ENCODE measurements at regions not wholly inside any gene's neighbourhood (a gene's known extent, or its start where the extent isn't known, plus 50 kb on each side); places are given as distances from the start of the nearest gene placed in this dataset.

GRCh38 chr4:22019676-22020075 lies 71.1 kb upstream of the KCNIP4 start:
- no peak for DNase-seq

DNA sequence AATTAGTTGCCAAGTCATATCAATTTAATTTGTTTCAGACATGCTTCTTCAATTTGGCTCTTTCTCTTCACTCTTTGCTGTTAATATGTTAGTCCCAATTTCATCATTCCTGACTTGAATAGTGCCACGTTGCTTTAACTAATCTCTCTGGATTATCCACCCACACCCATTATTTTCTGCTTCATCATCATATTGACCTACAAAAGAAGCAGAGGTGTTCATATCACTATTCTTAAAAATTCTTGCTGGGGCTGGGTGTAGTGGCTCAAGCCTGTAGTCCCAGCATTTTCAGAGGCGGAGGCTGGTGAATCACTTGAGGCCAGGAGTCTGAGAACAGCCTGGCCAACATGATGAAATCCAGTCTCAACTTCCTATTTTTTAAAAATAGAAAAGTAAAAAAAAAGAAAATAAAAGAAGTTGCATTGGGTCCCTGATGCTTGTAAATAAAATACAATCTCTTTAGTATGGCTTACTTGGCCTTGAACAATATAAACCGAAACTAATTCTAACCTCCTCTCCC lies 65.7 kb upstream of the KCNIP4 start:
- DNase-seq: peak; percentile 2 to 46 (median 38)

GRCh38 chr4:22003878-22004277 lies 55.3 kb upstream of the KCNIP4 start:
- no peak for DNase-seq
